ENCODE measurements at regions not wholly inside any gene's neighbourhood (a gene's known extent, or its start where the extent isn't known, plus 50 kb on each side); places are given as distances from the start of the nearest gene placed in this dataset.

DNA sequence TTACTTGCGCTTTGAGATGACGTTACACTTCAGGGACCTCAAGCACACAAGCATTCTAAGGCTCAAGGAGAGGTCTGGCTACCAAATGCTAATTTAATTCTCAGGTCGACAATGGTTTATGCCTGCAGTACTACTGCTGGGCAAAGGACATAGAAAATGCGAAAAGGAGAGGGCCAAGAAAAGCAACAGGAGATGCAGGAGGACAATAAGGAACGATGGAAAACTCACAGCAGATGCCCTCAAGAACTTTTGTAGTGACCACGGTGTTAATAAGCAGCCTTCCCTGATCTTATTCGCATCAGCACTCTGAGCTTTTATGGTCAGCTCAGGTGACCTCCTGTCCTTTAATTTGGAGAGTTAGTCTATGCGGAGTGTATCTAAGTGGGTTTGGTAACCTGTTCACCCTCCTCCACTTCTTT lies 146.3 kb downstream of the GPR85 start:
- ChIA-PET POLR2A (ENCODE audit: low non-redundant PET) (interaction anchor here (0.5 to 0.6 kb wide), 2 partner anchors 13 to 462 kb away, joined by 3 to 4 read pairs; no protein-coding TSS in a partner anchor), CTCF (interaction anchor here (0.7 kb wide), 1 partner anchor 71 kb away, joined by 3 read pairs; no protein-coding TSS in a partner anchor)
- no TSS peak for BruUV-seq (replicated peaks)
- H3K27ac ChIP-seq (ENCODE audit: low read depth, low read length, poor library complexity, severe bottlenecking) = peak overlapping the region; percentile 36
- peaks cover 8% of the 10 kb centered on the region for H3K27me3 ChIP-seq (replicated peaks; ENCODE audit: insufficient read depth, low read depth, low read length, poor library complexity)
- H3K4me3 ChIP-seq (ENCODE audit: low read depth, low read length, poor library complexity, severe bottlenecking) = peak overlapping the region; percentile 70
- H3K9me3 ChIP-seq (ENCODE audit: low read depth, low read length, poor library complexity, severe bottlenecking) = no peaks in the 10 kb centered on the region
- TF ChIP-seq, protein P1, sequence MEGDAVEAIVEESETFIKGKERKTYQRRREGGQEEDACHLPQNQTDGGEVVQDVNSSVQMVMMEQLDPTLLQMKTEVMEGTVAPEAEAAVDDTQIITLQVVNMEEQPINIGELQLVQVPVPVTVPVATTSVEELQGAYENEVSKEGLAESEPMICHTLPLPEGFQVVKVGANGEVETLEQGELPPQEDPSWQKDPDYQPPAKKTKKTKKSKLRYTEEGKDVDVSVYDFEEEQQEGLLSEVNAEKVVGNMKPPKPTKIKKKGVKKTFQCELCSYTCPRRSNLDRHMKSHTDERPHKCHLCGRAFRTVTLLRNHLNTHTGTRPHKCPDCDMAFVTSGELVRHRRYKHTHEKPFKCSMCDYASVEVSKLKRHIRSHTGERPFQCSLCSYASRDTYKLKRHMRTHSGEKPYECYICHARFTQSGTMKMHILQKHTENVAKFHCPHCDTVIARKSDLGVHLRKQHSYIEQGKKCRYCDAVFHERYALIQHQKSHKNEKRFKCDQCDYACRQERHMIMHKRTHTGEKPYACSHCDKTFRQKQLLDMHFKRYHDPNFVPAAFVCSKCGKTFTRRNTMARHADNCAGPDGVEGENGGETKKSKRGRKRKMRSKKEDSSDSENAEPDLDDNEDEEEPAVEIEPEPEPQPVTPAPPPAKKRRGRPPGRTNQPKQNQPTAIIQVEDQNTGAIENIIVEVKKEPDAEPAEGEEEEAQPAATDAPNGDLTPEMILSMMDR (conservative IDR thresholded peaks at IDR 0.05; ENCODE audit: low read depth, low read length) = no peak
- TF ChIP-seq EZH2 (IDR thresholded peaks at IDR 0.05; ENCODE audit: borderline replicate concordance, low read depth, low read length, poor library complexity, severe bottlenecking) = no peak
- DNase-seq (ENCODE audit: low spot score) = no peak
- peaks cover 6% of the 10 kb centered on the region for H3K4me1 ChIP-seq (ENCODE audit: insufficient read depth, low read length, poor library complexity, severe bottlenecking)
- no peaks in the 10 kb centered on the region for H3K36me3 ChIP-seq (ENCODE audit: insufficient read depth, low read length, poor library complexity, severe bottlenecking)
- intact Hi-C loops (cut with micrococcal nuclease; ENCODE audit: unreplicated experiment) = no loop called here

DNA sequence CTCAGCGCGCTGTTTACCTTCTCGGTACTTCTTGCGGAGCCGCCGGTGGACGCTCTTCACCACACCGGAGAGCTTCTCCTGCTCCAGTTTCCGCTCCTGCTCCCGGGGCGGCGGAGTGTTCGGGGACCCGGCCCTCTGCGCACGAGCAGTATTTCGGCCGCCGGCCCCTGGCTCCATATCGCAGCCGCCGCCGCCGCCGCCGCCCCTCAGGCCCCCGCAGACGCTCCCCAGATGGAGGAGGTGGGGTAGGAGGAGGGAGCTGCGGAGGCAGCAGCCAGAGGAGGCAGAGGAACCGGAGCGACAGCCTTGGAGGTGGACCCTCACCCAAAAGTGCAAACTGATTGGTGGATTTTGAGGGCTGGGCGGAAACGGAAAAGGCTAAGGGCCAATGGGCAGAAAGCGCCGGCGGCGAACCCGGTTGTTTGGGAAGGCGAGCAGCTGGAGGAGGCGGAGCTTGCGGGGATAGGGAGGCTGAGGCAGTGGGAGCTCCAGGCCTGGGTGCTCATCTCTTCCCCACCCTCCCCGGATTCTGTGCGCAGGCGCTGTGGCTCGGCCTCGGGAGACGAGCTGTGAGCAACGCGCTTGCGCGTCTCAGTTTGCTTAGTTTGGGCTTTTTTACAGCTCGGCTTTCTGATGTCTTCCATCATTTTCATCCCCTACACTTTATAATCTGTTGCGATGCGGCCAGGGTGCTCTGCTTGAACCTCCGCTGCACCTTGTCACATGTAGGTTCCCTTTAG lies 146.9 kb downstream of the GPR85 start:
- no peaks in the 10 kb centered on the region for H3K36me3 ChIP-seq (ENCODE audit: insufficient read depth, low read length, poor library complexity, severe bottlenecking)
- peak overlapping the region; percentile 57 for H3K27ac ChIP-seq (ENCODE audit: low read depth, low read length, poor library complexity, severe bottlenecking)
- intact Hi-C loops (cut with micrococcal nuclease; ENCODE audit: unreplicated experiment) = no loop called here
- TF ChIP-seq, protein P1 (conservative IDR thresholded peaks at IDR 0.05; ENCODE audit: low read depth, low read length) = no peak
- no peak for TF ChIP-seq EZH2 (IDR thresholded peaks at IDR 0.05; ENCODE audit: borderline replicate concordance, low read depth, low read length, poor library complexity, severe bottlenecking)
- H3K4me3 ChIP-seq (ENCODE audit: low read depth, low read length, poor library complexity, severe bottlenecking) = peak overlapping the region; percentile 70
- CTCF ChIA-PET = interaction anchor here (0.7 kb wide), 1 partner anchor 71 kb away, joined by 3 read pairs; no protein-coding TSS in a partner anchor
- H3K4me1 ChIP-seq (ENCODE audit: insufficient read depth, low read length, poor library complexity, severe bottlenecking) = peaks cover 6% of the 10 kb centered on the region
- peaks cover 8% of the 10 kb centered on the region for H3K27me3 ChIP-seq (replicated peaks; ENCODE audit: insufficient read depth, low read depth, low read length, poor library complexity)
- no TSS peak for BruUV-seq (replicated peaks)
- no peaks in the 10 kb centered on the region for H3K9me3 ChIP-seq (ENCODE audit: low read depth, low read length, poor library complexity, severe bottlenecking)
- POLR2A ChIA-PET (ENCODE audit: low non-redundant PET) = interaction anchor here (0.5 to 0.6 kb wide), 2 partner anchors 12 to 463 kb away, joined by 3 to 4 read pairs; no protein-coding TSS in a partner anchor
- peak; percentile 99 for DNase-seq (ENCODE audit: low spot score)

GRCh38 chr7:112938863-112939573 lies 147.6 kb downstream of the GPR85 start:
- Histone ChIP-seq H3K27ac (ENCODE audit: low read depth, low read length, poor library complexity, severe bottlenecking) (peak overlapping the region; percentile 57), H3K36me3 (ENCODE audit: insufficient read depth, low read length, poor library complexity, severe bottlenecking) (no peaks in the 10 kb centered on the region), H3K9me3 (ENCODE audit: low read depth, low read length, poor library complexity, severe bottlenecking) (no peaks in the 10 kb centered on the region), H3K27me3 (replicated peaks; ENCODE audit: insufficient read depth, low read depth, low read length, poor library complexity) (peaks cover 3% of the 10 kb centered on the region), H3K4me1 (ENCODE audit: insufficient read depth, low read length, poor library complexity, severe bottlenecking) (peaks cover 6% of the 10 kb centered on the region), H3K4me3 (ENCODE audit: low read depth, low read length, poor library complexity, severe bottlenecking) (peak overlapping the region; percentile 70)
- peak; percentile 55 for DNase-seq (ENCODE audit: low spot score)
- no TSS peak for BruUV-seq (replicated peaks)
- CTCF ChIA-PET = no interaction called here
- TF ChIP-seq, protein P1 (conservative IDR thresholded peaks at IDR 0.05; ENCODE audit: low read depth, low read length) = no peak
- no peak for TF ChIP-seq EZH2 (IDR thresholded peaks at IDR 0.05; ENCODE audit: borderline replicate concordance, low read depth, low read length, poor library complexity, severe bottlenecking)
- intact Hi-C loops (cut with micrococcal nuclease; ENCODE audit: unreplicated experiment) = no loop called here
- POLR2A ChIA-PET (ENCODE audit: low non-redundant PET) = no interaction called here

All from A673 (cell line).